HG03378 (cell line): ENCODE measurements at regions not wholly inside any gene's neighbourhood (a gene's known extent, or its start where the extent isn't known, plus 50 kb on each side); places are given as distances from the start of the nearest gene placed in this dataset.

ENCODE experiments used
- ATAC-seq: cut with Tn5 transposase; IDR thresholded peaks from one replicate; pipeline ENCODE4 v1.9.1; 2021; ENCODE audit warnings: mild to moderate bottlenecking, moderate library complexity; ENCODE audit not compliant: unreplicated experiment

DNA sequence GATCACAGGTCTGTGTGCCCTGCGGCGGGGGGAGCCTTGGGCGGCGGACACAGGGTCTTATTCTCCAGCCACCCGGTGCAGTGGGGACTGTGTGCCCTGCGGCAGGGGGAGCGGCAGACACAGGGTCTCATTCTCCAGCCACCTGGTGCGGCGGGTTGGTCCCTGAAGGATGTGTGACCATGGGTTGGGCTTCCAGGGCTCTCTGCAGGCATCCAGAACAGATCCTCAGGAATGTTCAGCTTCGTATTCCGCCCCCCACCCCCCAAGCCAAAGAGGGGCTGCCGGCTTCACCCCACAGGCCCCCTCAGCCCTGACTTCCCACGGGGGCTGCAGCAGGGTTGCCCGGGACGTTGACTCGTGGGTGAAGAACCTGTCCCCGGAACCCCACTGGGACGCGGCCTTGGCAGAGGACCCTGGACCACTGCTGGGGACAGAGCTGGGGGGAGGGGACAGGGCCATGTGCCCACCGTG lies 154.5 kb upstream of the PPP2R2D start:
- no peak for ATAC-seq

DNA sequence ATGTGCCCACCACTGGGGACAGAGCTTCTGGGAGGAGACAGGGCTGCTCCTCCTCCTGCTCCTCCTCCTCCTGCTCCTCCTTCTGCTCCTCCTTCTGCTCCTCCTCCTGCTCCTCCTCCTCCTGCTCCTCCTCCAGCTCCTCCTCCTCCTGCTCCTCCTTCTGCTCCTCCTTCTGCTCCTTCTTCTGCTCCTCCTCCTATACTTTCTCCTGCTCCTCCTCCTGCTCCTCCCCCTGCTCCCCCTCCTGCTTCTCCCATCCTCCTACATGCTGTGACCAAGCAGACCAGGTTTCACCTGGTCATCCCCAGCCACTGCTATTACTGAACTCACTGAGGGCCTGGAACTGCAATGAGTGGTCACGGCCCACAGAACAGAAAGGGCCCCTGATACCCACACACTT lies 154.0 kb upstream of the PPP2R2D start:
- ATAC-seq, result no peak

- ATAC-seq, result no peak
Measured at GRCh38 chr10:131747251-131747650, 153.6 kb upstream of the PPP2R2D start.

GRCh38 chr10:131747791-131748190 lies 153.0 kb upstream of the PPP2R2D start:
- ATAC-seq, result no peak

- ATAC-seq, result no peak
Measured at GRCh38 chr10:131748191-131748590, 152.6 kb upstream of the PPP2R2D start.

DNA sequence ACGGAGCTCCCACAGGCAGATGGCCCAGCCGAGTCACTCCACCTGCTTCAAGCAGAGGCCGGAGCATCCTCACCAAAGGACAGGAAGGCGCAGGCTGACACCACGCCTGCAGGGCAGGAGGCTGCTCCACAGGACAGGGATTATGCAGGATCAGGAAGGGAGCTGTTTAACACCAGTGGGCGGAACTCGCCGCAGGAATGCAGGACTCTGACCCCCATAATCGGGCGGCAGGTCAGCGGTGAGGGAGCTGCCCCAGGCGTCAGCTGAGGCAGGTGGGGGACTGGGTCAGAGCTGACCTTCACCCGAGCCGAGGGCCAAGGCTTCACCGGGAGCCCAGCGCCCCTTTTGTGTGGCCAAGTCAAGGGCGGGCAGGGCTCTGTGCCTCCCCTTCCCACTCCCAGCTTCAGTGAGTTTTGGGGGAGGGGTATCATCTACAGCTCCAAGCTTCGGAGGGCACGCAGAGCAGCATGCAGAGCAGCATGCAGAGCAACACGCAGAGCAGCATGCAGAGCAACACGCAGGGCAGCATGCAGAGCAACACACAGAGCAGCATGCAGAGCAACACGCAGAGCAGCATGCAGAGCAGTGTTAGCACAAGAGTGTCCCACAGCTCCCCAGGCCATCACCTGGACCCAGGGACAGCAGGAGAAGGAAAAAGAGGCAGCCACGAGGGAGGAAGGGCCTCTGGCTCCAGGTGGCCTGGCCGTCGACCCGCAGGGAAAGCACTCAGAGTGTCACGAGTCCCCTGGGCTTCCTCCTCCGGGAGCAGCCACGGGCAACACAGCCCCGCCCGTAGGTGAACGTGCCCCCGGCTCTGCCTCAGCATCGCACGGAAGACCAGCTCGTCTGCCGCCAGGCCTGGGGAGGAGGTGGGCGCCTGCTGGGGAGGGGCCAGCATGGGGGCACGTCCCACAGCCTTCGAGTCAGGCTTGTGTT lies 151.7 kb upstream of the PPP2R2D start:
- ATAC-seq, result no peak

DNA sequence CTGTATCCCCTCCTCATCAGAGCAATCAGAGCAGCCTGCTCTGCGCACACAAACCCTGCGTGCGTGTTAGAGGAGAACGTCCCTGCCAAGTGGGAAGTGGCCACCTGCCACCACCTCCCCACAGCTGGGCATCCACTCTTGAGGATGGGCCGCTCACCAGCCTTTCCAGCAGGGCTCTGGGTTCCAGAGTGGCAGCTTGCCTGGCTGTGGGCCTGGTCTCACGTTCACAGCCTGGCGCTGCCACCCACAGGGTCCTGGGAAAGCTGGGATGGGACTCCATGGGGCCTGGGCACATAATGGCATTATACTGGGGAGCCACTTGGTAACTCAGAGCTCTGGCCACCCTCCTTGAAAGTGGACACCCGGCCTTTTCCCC lies 151.1 kb upstream of the PPP2R2D start:
- no peak for ATAC-seq

- no peak for ATAC-seq
Measured at GRCh38 chr10:131750171-131750895, 150.5 kb upstream of the PPP2R2D start.

DNA sequence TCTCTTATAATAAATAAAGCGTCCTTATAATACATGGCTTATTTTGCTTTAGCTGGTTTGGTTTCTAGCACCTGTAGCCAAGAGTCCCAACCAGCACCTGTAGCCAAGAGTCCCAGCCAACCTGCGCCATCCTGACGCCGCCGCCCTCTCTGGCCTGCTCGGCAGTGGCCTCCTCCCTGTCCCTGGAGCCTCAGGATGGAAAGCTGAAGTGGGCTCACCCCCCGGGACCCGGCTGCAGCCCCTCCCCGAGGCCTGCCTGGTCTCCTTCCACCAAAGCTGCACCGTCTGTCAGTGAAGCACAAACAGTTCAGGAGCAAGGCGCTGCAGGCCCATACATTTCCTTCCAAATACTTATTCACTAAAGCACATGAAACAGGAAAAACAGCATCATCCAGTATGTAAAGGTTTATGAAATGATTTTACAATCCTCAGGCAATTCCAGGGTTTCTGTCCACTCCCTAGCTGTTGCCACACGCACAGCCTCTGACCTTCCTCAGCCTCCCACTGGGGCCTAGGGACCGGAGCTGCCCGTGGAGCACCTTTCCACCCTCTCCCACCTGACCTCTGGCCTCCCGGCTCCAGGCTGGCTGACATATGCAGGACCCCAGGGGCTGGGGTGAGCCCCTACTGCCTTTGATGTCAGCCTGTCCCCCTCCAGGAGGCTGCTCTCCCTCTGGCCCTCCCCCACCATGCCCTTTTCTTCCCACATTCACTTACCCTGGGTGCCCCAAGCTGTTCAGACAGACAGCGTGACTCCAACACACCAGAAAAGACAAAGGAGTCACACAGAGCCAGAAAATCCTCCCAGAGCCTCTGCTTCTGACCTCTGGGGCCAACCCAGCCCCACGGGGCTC lies 149.6 kb upstream of the PPP2R2D start:
- ATAC-seq, result no peak

- ATAC-seq, result no peak
Measured at GRCh38 chr10:131751827-131752775, 148.7 kb upstream of the PPP2R2D start.

DNA sequence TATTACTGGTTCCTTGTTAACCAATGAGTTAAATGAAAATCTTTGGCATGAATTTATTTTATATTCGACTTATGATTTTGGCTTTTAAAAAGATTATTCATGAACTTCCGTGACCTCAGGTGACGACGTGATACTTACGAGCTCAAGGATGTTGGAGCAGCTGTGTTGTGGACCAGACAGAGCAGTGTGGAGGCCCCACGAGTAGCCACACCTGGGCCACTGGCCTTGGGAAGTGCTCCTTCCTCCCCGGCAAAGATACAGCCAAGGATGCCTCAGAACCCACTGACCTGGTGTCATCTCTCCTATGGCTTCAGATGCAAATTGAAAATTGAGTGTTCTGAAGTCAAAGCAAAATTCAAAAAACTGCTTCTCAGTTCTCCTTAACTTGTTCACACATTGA lies 147.5 kb upstream of the PPP2R2D start:
- no peak for ATAC-seq

DNA sequence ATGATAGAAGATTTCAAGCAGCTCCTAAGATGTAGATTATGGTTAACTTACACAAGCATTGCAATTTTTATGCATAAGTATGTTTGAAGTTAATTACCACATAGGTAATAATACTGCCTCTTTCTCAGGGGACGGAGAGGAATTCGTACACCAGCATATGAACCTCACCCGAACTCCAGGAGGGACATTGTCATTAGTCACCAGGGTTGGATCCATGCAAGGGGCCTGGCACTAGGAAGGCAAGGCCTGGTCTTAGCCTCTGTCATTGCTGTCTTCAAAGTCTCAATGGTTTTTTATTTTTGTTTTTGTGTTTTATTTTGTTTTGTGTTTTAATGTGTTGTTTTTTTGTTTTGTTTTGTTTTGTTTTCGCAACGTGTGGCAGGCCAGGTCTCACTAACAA lies 145.6 kb upstream of the PPP2R2D start:
- ATAC-seq, result no peak

GRCh38 chr10:131757285-131758058 lies 143.3 kb upstream of the PPP2R2D start:
- no peak for ATAC-seq

GRCh38 chr10:131758062-131758938 lies 142.5 kb upstream of the PPP2R2D start:
- no peak for ATAC-seq

DNA sequence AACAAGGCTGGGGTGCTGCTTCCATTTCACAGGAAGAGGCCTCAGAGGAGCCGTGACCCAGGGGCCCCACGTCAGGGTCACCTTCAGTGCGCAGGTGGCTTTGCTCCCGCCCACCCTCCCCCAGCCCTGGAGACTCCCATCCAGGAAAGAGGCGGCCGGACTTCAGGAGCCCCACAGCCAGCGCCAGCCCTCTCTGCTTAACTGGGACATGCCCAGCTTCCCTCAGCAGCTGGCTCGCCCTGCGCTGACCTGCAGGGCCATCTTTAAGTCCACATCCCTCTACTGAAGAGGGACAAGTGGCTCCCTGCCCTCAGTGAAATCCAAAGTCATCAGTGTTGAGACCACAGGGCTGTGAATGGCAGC lies 141.9 kb upstream of the PPP2R2D start:
- ATAC-seq, result no peak

- no peak for ATAC-seq
Measured at GRCh38 chr10:131759347-131759746, 141.5 kb upstream of the PPP2R2D start.

DNA sequence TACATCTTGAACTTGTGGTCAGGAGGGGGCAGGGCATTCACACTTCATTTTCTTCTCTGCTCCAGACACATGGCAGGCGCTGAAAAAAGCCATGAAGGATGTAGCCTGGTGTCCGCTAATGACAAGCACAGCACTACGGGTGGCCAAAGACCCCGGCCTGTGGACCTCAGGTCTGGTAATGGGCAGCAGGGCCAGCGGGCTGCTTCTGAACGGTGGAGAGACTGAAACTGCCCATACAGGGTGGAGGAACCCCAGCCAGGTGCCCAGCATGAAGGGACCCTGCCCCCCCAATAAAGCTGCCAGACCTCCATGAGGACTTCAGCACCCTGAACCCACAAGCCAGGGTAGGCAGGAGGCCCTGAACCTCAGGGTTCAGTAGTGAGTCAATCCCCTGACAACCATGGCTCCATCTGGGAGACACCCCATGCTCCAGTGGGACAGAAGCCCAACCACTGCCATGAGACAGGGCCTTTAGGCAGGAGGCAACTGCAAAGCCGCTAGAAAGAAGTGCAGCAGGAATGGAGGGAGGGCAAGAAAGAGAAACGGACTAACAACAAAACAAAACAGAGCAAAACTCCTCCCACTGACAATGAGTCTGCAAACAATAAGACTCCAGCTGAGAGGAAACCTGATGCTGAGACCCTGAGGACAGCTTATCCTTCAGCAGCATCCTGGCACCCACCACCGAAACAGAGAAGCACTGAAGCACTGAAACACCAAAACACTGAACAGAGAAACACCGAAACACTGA lies 140.2 kb upstream of the PPP2R2D start:
- no peak for ATAC-seq
